ENCODE measurements at regions not wholly inside any gene's neighbourhood (a gene's known extent, or its start where the extent isn't known, plus 50 kb on each side); places are given as distances from the start of the nearest gene placed in this dataset.

GRCh38 chr5:15256485-15256884 lies 243.5 kb upstream of the FBXL7 start:
- no peak for DNase-seq

- no peak for DNase-seq
These were observed 244.4 kb upstream of the FBXL7 start for GRCh38 chr5:15255576-15255975.

GRCh38 chr5:15254607-15255006 lies 245.4 kb upstream of the FBXL7 start:
- DNase-seq = no peak

GRCh38 chr5:15252331-15252730 lies 247.6 kb upstream of the FBXL7 start:
- DNase-seq = no peak

GRCh38 chr5:15249152-15249551 lies 250.8 kb upstream of the FBXL7 start:
- no peak for DNase-seq

- DNase-seq = no peak
These were observed 251.2 kb upstream of the FBXL7 start for GRCh38 chr5:15248731-15249130.

GRCh38 chr5:15245913-15246312 lies 254.1 kb upstream of the FBXL7 start:
- no peak for DNase-seq

GRCh38 chr5:15243301-15244020 lies 256.5 kb upstream of the FBXL7 start:
- no peak for DNase-seq

GRCh38 chr5:15241216-15241821 lies 258.7 kb upstream of the FBXL7 start:
- DNase-seq = no peak

GRCh38 chr5:15238006-15238405 lies 262.0 kb upstream of the FBXL7 start:
- no peak for DNase-seq

GRCh38 chr5:15236911-15237508 lies 263.0 kb upstream of the FBXL7 start:
- DNase-seq = no peak

- DNase-seq = no peak
These were observed 265.1 kb upstream of the FBXL7 start for GRCh38 chr5:15234911-15235310.

GRCh38 chr5:15234366-15234765 lies 265.6 kb upstream of the FBXL7 start:
- no peak for DNase-seq

- DNase-seq = no peak
These were observed 266.4 kb upstream of the FBXL7 start for GRCh38 chr5:15233566-15233965.

- DNase-seq = no peak
These were observed 277.8 kb upstream of the FBXL7 start for GRCh38 chr5:15222156-15222555.

GRCh38 chr5:15220642-15221173 lies 279.3 kb upstream of the FBXL7 start:
- no peak for DNase-seq

- no peak for DNase-seq
These were observed 284.9 kb upstream of the FBXL7 start for GRCh38 chr5:15215056-15215455.

GRCh38 chr5:15214010-15214409 lies 286.0 kb upstream of the FBXL7 start:
- no peak for DNase-seq

- DNase-seq = no peak
These were observed 290.8 kb upstream of the FBXL7 start for GRCh38 chr5:15209053-15209762.

- DNase-seq = no peak
These were observed 293.8 kb upstream of the FBXL7 start for GRCh38 chr5:15206133-15206532.

- DNase-seq = no peak
These were observed 296.6 kb upstream of the FBXL7 start for GRCh38 chr5:15203376-15203775.

- DNase-seq = no peak
These were observed 309.0 kb upstream of the FBXL7 start for GRCh38 chr5:15191012-15191411.

GRCh38 chr5:15183520-15183919 lies 311.9 kb upstream of the ANKH start:
- DNase-seq = no peak

- DNase-seq = no peak
These were observed 298.6 kb upstream of the ANKH start for GRCh38 chr5:15170173-15170572.
